ENCODE measurements at regions not wholly inside any gene's neighbourhood (a gene's known extent, or its start where the extent isn't known, plus 50 kb on each side); places are given as distances from the start of the nearest gene placed in this dataset.

- DNase-seq (ENCODE audit: low spot score) = no peak
Observed at GRCh38 chr2:16317211-16317830, 348.3 kb downstream of the CYRIA start.

- no peak for DNase-seq (ENCODE audit: low spot score)
Observed at GRCh38 chr2:16316456-16317210, 349.0 kb downstream of the CYRIA start.

- DNase-seq (ENCODE audit: low spot score) = no peak
Observed at GRCh38 chr2:16315908-16316307, 349.7 kb downstream of the CYRIA start.

GRCh38 chr2:16315458-16315835 lies 350.2 kb downstream of the CYRIA start:
- no peak for DNase-seq (ENCODE audit: low spot score)

GRCh38 chr2:16314691-16315457 lies 350.8 kb downstream of the CYRIA start:
- no peak for DNase-seq (ENCODE audit: low spot score)

- no peak for DNase-seq (ENCODE audit: low spot score)
Observed at GRCh38 chr2:16314001-16314400, 351.6 kb downstream of the CYRIA start.

GRCh38 chr2:16313235-16313975 lies 352.2 kb downstream of the CYRIA start:
- DNase-seq (ENCODE audit: low spot score) = no peak

- no peak for DNase-seq (ENCODE audit: low spot score)
Observed at GRCh38 chr2:16312771-16313170, 352.9 kb downstream of the CYRIA start.

- DNase-seq (ENCODE audit: low spot score) = no peak
Observed at GRCh38 chr2:16311521-16312440, 353.9 kb downstream of the CYRIA start.

- DNase-seq (ENCODE audit: low spot score) = no peak
Observed at GRCh38 chr2:16308816-16309215, 356.8 kb downstream of the CYRIA start.

GRCh38 chr2:16304876-16305590 lies 360.6 kb downstream of the CYRIA start:
- DNase-seq (ENCODE audit: low spot score) = no peak

GRCh38 chr2:16303761-16304160 lies 361.9 kb downstream of the CYRIA start:
- DNase-seq (ENCODE audit: low spot score) = no peak

- no peak for DNase-seq (ENCODE audit: low spot score)
Observed at GRCh38 chr2:16303273-16303577, 362.4 kb downstream of the CYRIA start.

GRCh38 chr2:16302431-16303272 lies 362.3 kb downstream of the MYCN start:
- no peak for DNase-seq (ENCODE audit: low spot score)

- no peak for DNase-seq (ENCODE audit: low spot score)
Observed at GRCh38 chr2:16301961-16302360, 361.6 kb downstream of the MYCN start.

- no peak for DNase-seq (ENCODE audit: low spot score)
Observed at GRCh38 chr2:16298866-16299265, 358.5 kb downstream of the MYCN start.

- no peak for DNase-seq (ENCODE audit: low spot score)
Observed at GRCh38 chr2:16296331-16297250, 356.2 kb downstream of the MYCN start.

- no peak for DNase-seq (ENCODE audit: low spot score)
Observed at GRCh38 chr2:16296038-16296290, 355.6 kb downstream of the MYCN start.

GRCh38 chr2:16294791-16295190 lies 354.4 kb downstream of the MYCN start:
- DNase-seq (ENCODE audit: low spot score) = no peak
